Liver (tissue), 2 donors: ENCODE measurements at regions not wholly inside any gene's neighbourhood (a gene's known extent, or its start where the extent isn't known, plus 50 kb on each side); places are given as distances from the start of the nearest gene placed in this dataset.

Experiments used
- CTCF ChIP-seq: fragments of 150-350 bp; IDR thresholded peaks from 2 replicates; pipeline ENCODE4 v1.5.1; 2017; ENCODE audit warnings: improper control_type of control experiment, low read depth, low read length; ENCODE audit not compliant: missing input control
- MAX ChIP-seq: IDR thresholded peaks from 2 replicates; pipeline ENCODE4 v1.6.1; 2016; ENCODE audit warnings: antibody characterized with exemption
- donor health status: healthy.

DNA sequence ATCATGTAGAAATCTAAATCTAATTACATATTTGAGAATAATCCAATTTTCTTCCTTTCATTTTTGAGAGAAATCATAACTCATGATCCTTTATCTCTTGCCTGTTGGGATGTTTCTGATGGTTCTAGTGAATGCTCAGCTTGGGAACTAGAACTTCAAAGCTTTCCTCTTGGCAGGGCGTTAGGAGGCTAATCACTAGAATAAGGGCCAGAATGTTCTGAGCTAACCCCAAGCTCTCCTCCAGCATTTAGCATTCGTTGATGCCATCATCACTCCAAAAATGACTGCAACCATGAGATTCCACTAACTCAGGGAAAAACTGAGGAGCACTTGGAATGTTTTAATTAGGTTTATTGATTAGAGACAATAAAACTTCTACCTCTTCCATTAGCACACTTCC is 93.9 kb upstream of the DPT start:
- TF ChIP-seq CTCF (no peak), MAX (no peak)
